NCI-H2029 (cell line): ENCODE measurements at regions not wholly inside any gene's neighbourhood (a gene's known extent, or its start where the extent isn't known, plus 50 kb on each side); places are given as distances from the start of the nearest gene placed in this dataset.
"Not testable (repeated sequence)": the region's sequence is repeated elsewhere in the genome, so short reads cannot be mapped to it uniquely, and the experiment has no call there.

Source experiments
- DNase-seq: peaks from one replicate; lab custom pipeline; 2025; lab: John Stamatoyannopoulos, UW

GRCh38 chr13:100811928-100812327, 137.3 kb upstream of the TMTC4 start:
- no peak for DNase-seq

GRCh38 chr13:100811024-100811865, 136.7 kb upstream of the TMTC4 start:
- no peak for DNase-seq

GRCh38 chr13:100810481-100810880, 135.9 kb upstream of the TMTC4 start:
- DNase-seq, result no peak

- no peak for DNase-seq
Observed at GRCh38 chr13:100809856-100810255, 135.3 kb upstream of the TMTC4 start.

GRCh38 chr13:100809129-100809390, 134.5 kb upstream of the TMTC4 start:
- no peak for DNase-seq

GRCh38 chr13:100808330-100809128, 133.9 kb upstream of the TMTC4 start:
- DNase-seq, result no peak

GRCh38 chr13:100803091-100803490, 128.5 kb upstream of the TMTC4 start:
- no peak for DNase-seq

- no peak for DNase-seq
Observed at GRCh38 chr13:100800283-100800875, 125.8 kb upstream of the TMTC4 start.

GRCh38 chr13:100798739-100799361, 124.3 kb upstream of the TMTC4 start:
- DNase-seq, result no peak

- no peak for DNase-seq
Observed at GRCh38 chr13:100797921-100798320, 123.3 kb upstream of the TMTC4 start.

GRCh38 chr13:100796463-100796862, 121.9 kb upstream of the TMTC4 start:
- DNase-seq, result no peak

- no peak for DNase-seq
Observed at GRCh38 chr13:100794575-100794974, 120.0 kb upstream of the TMTC4 start.

- DNase-seq, result no peak
Observed at GRCh38 chr13:100790405-100790804, 115.8 kb upstream of the TMTC4 start.

GRCh38 chr13:100789968-100790367, 115.4 kb upstream of the TMTC4 start:
- DNase-seq, result no peak

GRCh38 chr13:100789481-100789880, 114.9 kb upstream of the TMTC4 start:
- peak; percentile 85 for DNase-seq

GRCh38 chr13:100789025-100789424, 114.4 kb upstream of the TMTC4 start:
- DNase-seq, result no peak

GRCh38 chr13:100788540-100788939, 113.9 kb upstream of the TMTC4 start:
- DNase-seq, result no peak

GRCh38 chr13:100787899-100788298, 113.3 kb upstream of the TMTC4 start:
- no peak for DNase-seq

- DNase-seq, result not testable (repeated sequence)
Observed at GRCh38 chr13:100776686-100777085, 102.1 kb upstream of the TMTC4 start.

GRCh38 chr13:100773923-100774663, 99.5 kb upstream of the TMTC4 start:
- DNase-seq, result no peak

- no peak for DNase-seq
Observed at GRCh38 chr13:100773429-100773828, 98.8 kb upstream of the TMTC4 start.

GRCh38 chr13:100767192-100767591, 92.6 kb upstream of the TMTC4 start:
- DNase-seq, result no peak
